Small intestine (tissue), 7 donors: ENCODE measurements at regions not wholly inside any gene's neighbourhood (a gene's known extent, or its start where the extent isn't known, plus 50 kb on each side); places are given as distances from the start of the nearest gene placed in this dataset.
"Not testable (repeated sequence)": the region's sequence is repeated elsewhere in the genome, so short reads cannot be mapped to it uniquely, and the experiment has no call there.

Experiments used
- DNase-seq, 2 donors: peaks; one replicate each; pipeline versions ENCODE4 v3.0.0 to v3.0.0-alpha.2; 2013
- FAIRE-seq: peaks from 2 replicates; lab custom pipeline; 2012; peaks lifted over from hg19 to GRCh38; lab: Jason Lieb, UNC
- H3K27ac ChIP-seq, 3 donors: one replicate each; pipeline ENCODE4 v1.5.1; 2013; ENCODE audit warnings: low read length in 2 of 3, mild to moderate bottlenecking in 2 of 3, control low read depth in 1 of 3, inconsistent platforms in 1 of 3, low read depth in 1 of 3, moderate library complexity in 1 of 3
- H3K27me3 ChIP-seq, 3 donors: one replicate each; pipeline ENCODE4 v1.6.1; 2013; ENCODE audit warnings: low read length in 3 of 3, inconsistent platforms in 1 of 3; ENCODE audit not compliant: control insufficient read depth in 3 of 3, insufficient read depth in 3 of 3
- H3K36me3 ChIP-seq, 3 donors: one replicate each; pipeline ENCODE4 v1.6.1; 2013; ENCODE audit warnings: low read length in 3 of 3, inconsistent platforms in 1 of 3, low read depth in 1 of 3, mild to moderate bottlenecking in 1 of 3, moderate library complexity in 1 of 3; ENCODE audit not compliant: control insufficient read depth in 3 of 3, insufficient read depth in 2 of 3
- H3K4me1 ChIP-seq, 3 donors: one replicate each; pipeline ENCODE4 v1.6.1; 2013; ENCODE audit warnings: low read length in 2 of 3, inconsistent platforms in 1 of 3, low read depth in 1 of 3, mild to moderate bottlenecking in 1 of 3, moderate library complexity in 1 of 3; ENCODE audit not compliant: control insufficient read depth in 3 of 3, insufficient read depth in 2 of 3
- H3K4me3 ChIP-seq, 3 donors: one replicate each; pipeline ENCODE4 v1.5.1; 2013; ENCODE audit warnings: low read length in 3 of 3, control low read depth in 1 of 3, inconsistent platforms in 1 of 3, low read depth in 1 of 3, mild to moderate bottlenecking in 1 of 3, moderate library complexity in 1 of 3
- H3K9me3 ChIP-seq, 2 donors: one replicate each; pipeline ENCODE4 v1.6.1; 2013; ENCODE audit warnings: low read depth in 1 of 2, low read length in 1 of 2; ENCODE audit not compliant: control insufficient read depth in 2 of 2, insufficient read depth in 1 of 2
- WGBS, 3 donors: extraction: QIAGEN DNeasy Blood & Tissue Kit; methylation state at CpG; one replicate each; pipeline ENCODE4 v1.1.7; 2013; 5-methylcytosine and 5-hydroxymethylcytosine counted together
- donor health status: healthy with polysubstance abuse.
- donor health status: control.
- donor health status: control.
- donor health status: Bipolar disorder and iron deficiency.
- donor health status: healthy.

- H3K4me3 ChIP-seq = no peak overlapping the region
- no peak for DNase-seq
- peaks cover 0 to 6% of the 10 kb centered on the region in 2 donors for H3K9me3 ChIP-seq
- no peaks in the 10 kb centered on the region for H3K4me1 ChIP-seq
- no peaks in the 10 kb centered on the region for H3K36me3 ChIP-seq
- H3K27me3 ChIP-seq = no peaks in the 10 kb centered on the region
- FAIRE-seq = no peak
- no peak overlapping the region for H3K27ac ChIP-seq
- WGBS, 3 donors = 48 to 54% (median 52%) methylated on average over 2 of the region's 2 CpGs
These were observed 1098.2 kb upstream of the USP15 start for GRCh38 chr12:61161961-61162360.

- H3K27me3 ChIP-seq = no peaks in the 10 kb centered on the region
- no peak overlapping the region for H3K27ac ChIP-seq
- H3K36me3 ChIP-seq = no peaks in the 10 kb centered on the region
- DNase-seq (no peak), FAIRE-seq (no peak)
- H3K4me3 ChIP-seq = no peak overlapping the region
- peaks cover 0 to 2% of the 10 kb centered on the region in 2 donors for H3K9me3 ChIP-seq
- H3K4me1 ChIP-seq = no peaks in the 10 kb centered on the region
- WGBS, 3 donors = 81 to 88% (median 86%) methylated on average over 18 of the region's 18 CpGs
These were observed 1071.2 kb upstream of the USP15 start for GRCh38 chr12:61188801-61189595.

GRCh38 chr12:61213646-61214045 is 1046.6 kb upstream of the USP15 start:
- no peak for DNase-seq
- H3K4me3 ChIP-seq = no peak overlapping the region
- H3K36me3 ChIP-seq = no peaks in the 10 kb centered on the region
- no peak for FAIRE-seq
- H3K9me3 ChIP-seq = no peaks in the 10 kb centered on the region
- no peaks in the 10 kb centered on the region for H3K27me3 ChIP-seq
- no peaks in the 10 kb centered on the region for H3K4me1 ChIP-seq
- WGBS, 3 donors = 69 to 79% (median 77%) methylated on average over 3 of the region's 3 CpGs
- H3K27ac ChIP-seq = no peak overlapping the region

GRCh38 chr12:61220337-61220736 is 1039.9 kb upstream of the USP15 start:
- H3K36me3 ChIP-seq = no peaks in the 10 kb centered on the region
- WGBS, 3 donors = 84 to 91% (median 89%) methylated on average over 4 of the region's 4 CpGs
- H3K4me1 ChIP-seq = no peaks in the 10 kb centered on the region
- H3K27me3 ChIP-seq = no peaks in the 10 kb centered on the region
- no peak overlapping the region for H3K27ac ChIP-seq
- DNase-seq (no peak), FAIRE-seq (no peak)
- no peak overlapping the region for H3K4me3 ChIP-seq
- H3K9me3 ChIP-seq = no peaks in the 10 kb centered on the region

GRCh38 chr12:61232040-61232439 is 1028.2 kb upstream of the USP15 start:
- no peak overlapping the region for H3K4me3 ChIP-seq
- DNase-seq (no peak), FAIRE-seq (no peak)

GRCh38 chr12:61250303-61250702 is 1009.9 kb upstream of the USP15 start:
- peaks cover 3% of the 10 kb centered on the region in 2 donors for H3K9me3 ChIP-seq
- WGBS, 3 donors = 77 to 86% (median 78%) methylated on average over 2 of the region's 2 CpGs
- H3K4me3 ChIP-seq = no peak overlapping the region
- FAIRE-seq = no peak
- H3K27ac ChIP-seq = no peak overlapping the region
- DNase-seq = no peak
- H3K27me3 ChIP-seq = no peaks in the 10 kb centered on the region
- no peaks in the 10 kb centered on the region for H3K4me1 ChIP-seq
- no peaks in the 10 kb centered on the region for H3K36me3 ChIP-seq

More at GRCh38 chr12:61232040-61232439, 1028.2 kb upstream of the USP15 start:
- no peaks in the 10 kb centered on the region for H3K9me3 ChIP-seq
- no peaks in the 10 kb centered on the region for H3K4me1 ChIP-seq
- H3K36me3 ChIP-seq = no peaks in the 10 kb centered on the region
- H3K27ac ChIP-seq = no peak overlapping the region
- WGBS, 3 donors = 80 to 85% (median 80%) methylated on average over 5 of the region's 5 CpGs
- H3K27me3 ChIP-seq = no peaks in the 10 kb centered on the region

GRCh38 chr12:61251076-61251475 is 1009.1 kb upstream of the USP15 start:
- Histone ChIP-seq H3K4me3 (no peak overlapping the region), H3K9me3 (peaks cover 3% of the 10 kb centered on the region in 2 donors), H3K27ac (no peak overlapping the region), H3K4me1 (no peaks in the 10 kb centered on the region), H3K36me3 (no peaks in the 10 kb centered on the region), H3K27me3 (no peaks in the 10 kb centered on the region)
- FAIRE-seq (no peak), DNase-seq (no peak)
- WGBS, 3 donors = 29 to 64% (median 32%) methylated on average over 3 of the region's 3 CpGs

GRCh38 chr12:61254225-61254624 is 1006.0 kb upstream of the USP15 start:
- H3K4me1 ChIP-seq = no peaks in the 10 kb centered on the region
- H3K36me3 ChIP-seq = no peaks in the 10 kb centered on the region
- H3K27ac ChIP-seq = no peak overlapping the region
- H3K9me3 ChIP-seq = peaks cover 3% of the 10 kb centered on the region in 2 donors
- DNase-seq (no peak), FAIRE-seq (no peak)
- WGBS, 3 donors = 66 to 77% (median 71%) methylated on average over 3 of the region's 3 CpGs
- no peak overlapping the region for H3K4me3 ChIP-seq
- no peaks in the 10 kb centered on the region for H3K27me3 ChIP-seq

GRCh38 chr12:61264294-61264693 is 995.9 kb upstream of the USP15 start:
- not testable (repeated sequence) for H3K4me1 ChIP-seq, H3K4me3 ChIP-seq, FAIRE-seq, DNase-seq, H3K27me3 ChIP-seq, H3K36me3 ChIP-seq, H3K27ac ChIP-seq
- H3K9me3 ChIP-seq = peaks cover 0 to 14% of the 10 kb centered on the region in 2 donors
